ENCODE measurements at regions not wholly inside any gene's neighbourhood (a gene's known extent, or its start where the extent isn't known, plus 50 kb on each side); places are given as distances from the start of the nearest gene placed in this dataset.

DNA sequence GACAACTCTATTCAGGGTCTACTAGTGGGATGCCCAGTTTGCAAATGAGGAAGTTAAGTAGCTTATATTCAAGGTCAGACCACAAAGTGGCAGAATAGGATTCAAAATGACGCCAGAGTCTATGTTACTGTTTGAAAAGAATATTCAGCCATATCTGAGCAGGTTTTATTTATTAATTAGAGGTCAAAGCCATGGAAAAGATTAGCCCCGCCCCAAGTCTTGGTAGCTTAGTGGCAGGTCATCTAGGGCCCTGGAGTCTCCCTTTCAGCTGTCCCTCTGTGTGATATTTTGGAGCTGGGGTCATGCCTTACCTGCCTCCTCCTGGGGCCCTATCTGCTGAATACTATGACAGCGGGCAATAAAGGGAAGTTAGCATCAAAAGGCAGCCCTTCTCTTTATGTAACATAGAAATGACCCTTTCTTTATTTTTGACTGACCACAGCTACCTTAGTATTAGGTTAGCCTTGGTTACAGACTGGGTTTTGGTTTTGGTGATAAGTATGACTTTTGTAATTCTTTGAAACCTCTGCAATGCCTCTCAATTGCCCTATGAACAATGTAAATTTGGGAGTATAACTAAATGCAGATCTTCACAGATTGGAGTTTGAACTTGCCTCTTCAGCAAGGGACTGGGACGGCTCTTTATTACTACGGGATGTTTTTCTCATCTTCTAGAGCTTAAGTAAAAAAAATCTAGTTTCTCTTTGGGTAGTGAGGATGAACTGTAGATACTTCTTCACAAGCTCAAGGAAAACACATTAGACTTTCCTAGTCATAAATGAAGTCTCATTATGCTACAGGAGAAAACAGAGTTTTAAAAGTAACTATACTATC lies 153.0 kb upstream of the ITGA4 start:
- peak overlapping the region; percentile 72 for H3K4me3 Mint-ChIP-seq (ENCODE audit: low read depth)
- peaks cover 77% of the 10 kb centered on the region for H3K4me1 Mint-ChIP-seq (ENCODE audit: low read depth)
- intact Hi-C loops (cut with micrococcal nuclease) = loop anchor here (2.0 kb wide), 2 partner anchors 79 to 179 kb away; no protein-coding TSS in a partner anchor
- no peaks in the 10 kb centered on the region for H3K27me3 Mint-ChIP-seq (ENCODE audit: low read depth)
- peaks cover 12% of the 10 kb centered on the region for H3K36me3 Mint-ChIP-seq (ENCODE audit: low read depth)
- peaks cover 7% of the 10 kb centered on the region for H3K9me3 Mint-ChIP-seq
- no peak for DNase-seq (ENCODE audit: low spot score)
- H3K27ac Mint-ChIP-seq = peak overlapping the region; percentile 93

DNA sequence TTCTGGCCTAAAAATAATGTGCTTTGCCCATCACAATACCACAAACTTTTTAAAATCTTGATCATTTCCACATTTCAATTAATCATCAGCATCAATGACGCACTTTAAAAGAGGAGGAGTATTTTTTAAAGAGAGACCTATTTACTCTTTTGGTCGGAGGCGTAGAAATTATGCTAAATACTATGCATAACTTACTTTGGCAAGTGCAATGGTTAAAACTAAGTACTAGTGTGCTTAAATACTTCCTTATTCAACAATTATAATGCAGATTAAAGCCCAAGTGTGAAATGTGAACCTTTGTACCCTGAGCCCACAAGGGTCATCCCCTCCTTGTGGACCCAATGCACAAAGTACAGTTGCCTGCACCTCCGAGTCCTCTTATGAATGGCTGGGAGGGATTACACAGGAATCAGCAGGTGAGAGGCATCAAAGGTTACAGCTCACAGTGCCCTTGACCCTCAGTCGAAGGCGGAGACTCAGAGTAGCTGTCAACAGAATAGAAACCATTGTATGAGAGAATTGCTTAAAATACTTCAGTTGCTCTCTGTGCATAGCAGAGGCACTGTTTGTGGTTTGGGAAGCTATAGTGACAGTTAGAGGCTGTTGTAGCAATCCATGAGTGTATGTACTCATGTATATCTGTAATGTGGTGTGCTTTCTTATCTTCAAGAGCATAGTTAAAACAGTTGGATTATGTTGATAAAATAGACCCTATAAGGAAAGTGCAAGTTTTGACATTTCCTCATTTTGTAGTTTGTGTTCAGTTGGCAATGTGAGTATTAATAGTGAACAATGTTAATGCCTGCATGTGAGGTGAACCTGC lies 151.7 kb upstream of the ITGA4 start:
- Mint-ChIP-seq H3K27ac (peak overlapping the region; percentile 93), H3K9me3 (no peaks in the 10 kb centered on the region), H3K36me3 (ENCODE audit: low read depth) (peaks cover 4% of the 10 kb centered on the region), H3K4me3 (ENCODE audit: low read depth) (peak overlapping the region; percentile 70), H3K27me3 (ENCODE audit: low read depth) (no peaks in the 10 kb centered on the region), H3K4me1 (ENCODE audit: low read depth) (peaks cover 74% of the 10 kb centered on the region)
- intact Hi-C loops (cut with micrococcal nuclease) = loop anchor here (1.0 to 5.0 kb wide), 7 partner anchors 63 to 487 kb away; no protein-coding TSS in a partner anchor
- peak; percentile 70 for DNase-seq (ENCODE audit: low spot score)

DNA sequence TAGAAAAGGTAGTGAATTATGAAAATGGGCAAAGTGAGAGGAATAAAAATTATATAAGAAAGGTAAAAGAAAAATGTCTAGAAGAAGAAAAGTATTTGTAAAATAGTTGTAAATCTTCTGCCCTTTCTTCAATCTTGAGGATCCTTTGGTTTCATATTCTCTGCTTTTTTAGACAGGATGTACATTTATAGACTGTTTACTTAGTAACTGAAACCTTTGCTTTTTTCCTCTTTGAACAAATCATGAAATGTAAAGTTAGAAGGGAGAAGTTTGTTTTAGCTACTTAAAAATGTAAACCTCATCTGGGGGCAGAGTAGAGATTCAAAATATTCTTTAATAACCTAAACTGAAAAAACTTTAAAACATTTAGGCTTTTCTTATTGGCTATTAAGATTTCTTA lies 150.4 kb upstream of the ITGA4 start:
- Mint-ChIP-seq H3K36me3 (ENCODE audit: low read depth) (no peaks in the 10 kb centered on the region), H3K9me3 (no peaks in the 10 kb centered on the region), H3K4me3 (ENCODE audit: low read depth) (peak overlapping the region; percentile 70), H3K27ac (peak overlapping the region; percentile 93), H3K4me1 (ENCODE audit: low read depth) (peaks cover 67% of the 10 kb centered on the region), H3K27me3 (ENCODE audit: low read depth) (no peaks in the 10 kb centered on the region)
- intact Hi-C loops (cut with micrococcal nuclease) = loop anchor here (5.0 kb wide), 2 partner anchors 64 to 486 kb away; no protein-coding TSS in a partner anchor
- no peak for DNase-seq (ENCODE audit: low spot score)

DNA sequence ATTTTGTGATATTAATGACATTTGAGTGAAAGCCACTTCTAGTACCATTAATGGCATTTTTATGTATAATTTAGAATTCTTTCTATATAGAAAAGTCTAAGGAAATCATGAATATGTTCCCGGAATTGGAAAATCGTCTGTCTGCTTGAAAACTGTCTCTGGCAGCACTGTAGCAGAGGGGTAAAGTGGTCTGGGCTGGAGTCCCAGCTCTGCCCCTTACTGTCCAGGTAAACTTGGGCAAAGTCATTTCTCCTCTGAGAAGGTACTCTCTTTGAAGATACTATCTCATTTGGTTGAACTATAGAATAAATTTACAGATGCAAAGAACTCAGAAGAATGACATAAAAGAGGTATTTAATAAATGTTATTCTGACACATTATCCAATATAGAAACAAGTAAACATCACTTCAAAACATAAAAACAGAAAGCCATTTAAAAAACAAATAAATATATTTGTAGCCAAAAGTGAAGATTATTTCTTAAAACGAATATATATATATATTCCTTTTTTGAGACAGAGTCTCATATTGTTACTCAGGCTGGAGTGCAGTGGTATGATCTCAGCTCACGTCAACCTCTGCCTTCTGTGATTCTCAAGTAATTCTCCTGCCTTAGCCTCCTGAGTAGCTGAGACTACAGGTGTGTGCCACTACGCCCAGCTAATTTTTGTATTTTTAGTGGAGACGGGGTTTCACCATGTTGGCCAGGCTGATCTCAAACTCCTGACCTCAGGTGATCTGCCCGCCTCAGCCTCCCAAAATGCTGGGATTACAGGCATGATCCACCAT lies 149.8 kb upstream of the ITGA4 start:
- intact Hi-C loops (cut with micrococcal nuclease) = loop anchor here (5.0 kb wide), 2 partner anchors 65 to 485 kb away; no protein-coding TSS in a partner anchor
- Mint-ChIP-seq H3K27ac (peak overlapping the region; percentile 93), H3K9me3 (no peaks in the 10 kb centered on the region), H3K4me1 (ENCODE audit: low read depth) (peaks cover 68% of the 10 kb centered on the region), H3K4me3 (ENCODE audit: low read depth) (peak overlapping the region; percentile 78), H3K36me3 (ENCODE audit: low read depth) (no peaks in the 10 kb centered on the region), H3K27me3 (ENCODE audit: low read depth) (no peaks in the 10 kb centered on the region)
- DNase-seq (ENCODE audit: low spot score) = no peak

DNA sequence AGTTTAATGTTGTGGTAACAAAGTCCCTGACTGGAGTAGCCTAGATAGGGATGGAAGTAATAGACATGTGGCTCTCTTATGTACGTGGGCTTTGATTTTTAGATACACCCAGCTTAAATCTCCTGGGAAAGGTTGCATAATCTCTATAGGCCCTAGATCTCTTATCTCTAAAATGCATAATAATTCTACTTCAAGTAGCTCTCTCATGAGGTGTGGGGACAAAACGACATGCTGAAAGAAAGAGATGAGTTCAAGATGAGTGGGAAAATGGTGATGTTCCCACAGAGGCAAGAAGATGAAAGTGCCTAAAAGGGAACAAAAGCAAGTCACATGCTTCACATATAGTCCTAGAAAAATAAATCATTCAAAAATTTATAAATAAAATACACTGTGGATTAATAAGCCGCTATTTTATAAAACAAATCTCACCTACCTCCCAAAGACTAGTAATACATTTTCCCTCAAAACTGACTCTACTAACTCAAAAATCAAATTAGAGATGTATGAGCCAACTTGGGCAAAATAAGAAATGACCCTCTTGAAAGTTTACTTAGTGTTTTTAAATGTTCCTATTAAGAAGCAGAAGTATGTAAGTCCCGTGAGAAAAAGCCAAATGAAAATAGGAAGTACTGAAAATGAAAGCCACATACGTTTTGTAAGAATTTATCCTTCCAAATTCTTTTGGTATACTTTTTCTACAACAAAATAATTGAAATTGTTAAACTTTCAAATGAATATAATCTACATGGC lies 148.2 kb upstream of the ITGA4 start:
- Mint-ChIP-seq H3K36me3 (ENCODE audit: low read depth) (no peaks in the 10 kb centered on the region), H3K27ac (peak overlapping the region; percentile 95), H3K27me3 (ENCODE audit: low read depth) (no peaks in the 10 kb centered on the region), H3K4me1 (ENCODE audit: low read depth) (peaks cover 79% of the 10 kb centered on the region), H3K4me3 (ENCODE audit: low read depth) (peak overlapping the region; percentile 85), H3K9me3 (no peaks in the 10 kb centered on the region)
- DNase-seq (ENCODE audit: low spot score) = no peak
- intact Hi-C loops (cut with micrococcal nuclease) = loop anchor here (5.0 kb wide), 2 partner anchors 67 to 483 kb away; no protein-coding TSS in a partner anchor

DNA sequence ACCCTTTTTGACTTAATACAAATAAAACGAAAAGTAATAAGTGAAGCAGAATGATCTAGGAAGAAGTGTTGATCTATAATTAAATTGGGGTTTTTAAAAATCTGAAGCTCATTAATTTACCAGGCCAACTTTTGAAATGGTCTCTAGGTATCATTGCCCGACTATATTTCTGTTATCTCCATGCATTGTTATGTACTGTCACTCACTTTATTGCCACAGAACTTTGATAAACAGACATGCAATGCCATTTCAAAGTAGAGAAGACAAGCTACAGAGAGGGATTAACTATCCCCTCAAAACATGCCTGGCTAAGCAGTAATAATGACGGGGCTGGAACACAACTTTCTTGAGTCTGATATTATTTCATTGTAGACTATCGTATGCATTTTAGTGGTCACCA lies 147.6 kb upstream of the ITGA4 start:
- Mint-ChIP-seq H3K27me3 (ENCODE audit: low read depth) (no peaks in the 10 kb centered on the region), H3K9me3 (no peaks in the 10 kb centered on the region), H3K27ac (peak overlapping the region; percentile 95), H3K36me3 (ENCODE audit: low read depth) (no peaks in the 10 kb centered on the region), H3K4me1 (ENCODE audit: low read depth) (peaks cover 79% of the 10 kb centered on the region), H3K4me3 (ENCODE audit: low read depth) (peak overlapping the region; percentile 85)
- DNase-seq (ENCODE audit: low spot score) = no peak
- intact Hi-C loops (cut with micrococcal nuclease) = loop anchor here (5.0 kb wide), 2 partner anchors 67 to 483 kb away; no protein-coding TSS in a partner anchor

GRCh38 chr2:181310967-181311366 lies 146.2 kb upstream of the ITGA4 start:
- Mint-ChIP-seq H3K4me1 (ENCODE audit: low read depth) (peaks cover 69% of the 10 kb centered on the region), H3K36me3 (ENCODE audit: low read depth) (no peaks in the 10 kb centered on the region), H3K27me3 (ENCODE audit: low read depth) (no peaks in the 10 kb centered on the region), H3K9me3 (no peaks in the 10 kb centered on the region), H3K27ac (peak overlapping the region; percentile 40), H3K4me3 (ENCODE audit: low read depth) (no peak overlapping the region)
- DNase-seq (ENCODE audit: low spot score) = no peak
- intact Hi-C loops (cut with micrococcal nuclease) = loop anchor here (5.0 to 10.0 kb wide), 2 partner anchors 46 to 584 kb away; partner anchors contain the start of gene ITPRID2

DNA sequence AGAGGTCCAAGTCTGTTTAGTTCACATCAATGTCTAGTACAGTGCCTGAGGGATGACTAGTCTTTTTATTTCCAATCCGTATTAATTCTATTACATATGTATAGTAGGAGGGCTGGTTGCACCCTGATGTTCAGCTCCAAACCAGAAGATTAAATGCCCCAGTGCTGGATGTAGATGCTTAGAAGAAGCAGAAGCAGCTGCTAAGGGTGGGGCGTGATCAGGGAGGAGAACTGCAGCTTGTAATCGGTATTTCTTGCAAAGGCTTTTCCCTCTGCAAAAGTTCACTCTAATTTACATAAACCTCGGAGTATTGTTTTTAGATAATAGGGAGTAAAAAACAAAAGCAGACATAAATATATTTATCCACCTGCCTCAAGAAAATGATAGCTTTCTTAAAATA lies 145.3 kb upstream of the ITGA4 start:
- intact Hi-C loops (cut with micrococcal nuclease) = loop anchor here (1.0 to 10.0 kb wide), 6 partner anchors 45 to 583 kb away; partner anchors contain the start of gene ITPRID2
- Mint-ChIP-seq H3K4me3 (ENCODE audit: low read depth) (peak overlapping the region; percentile 82), H3K9me3 (no peaks in the 10 kb centered on the region), H3K27ac (peak overlapping the region; percentile 98), H3K4me1 (ENCODE audit: low read depth) (peaks cover 61% of the 10 kb centered on the region), H3K27me3 (ENCODE audit: low read depth) (no peaks in the 10 kb centered on the region), H3K36me3 (ENCODE audit: low read depth) (peaks cover 3% of the 10 kb centered on the region)
- no peak for DNase-seq (ENCODE audit: low spot score)

DNA sequence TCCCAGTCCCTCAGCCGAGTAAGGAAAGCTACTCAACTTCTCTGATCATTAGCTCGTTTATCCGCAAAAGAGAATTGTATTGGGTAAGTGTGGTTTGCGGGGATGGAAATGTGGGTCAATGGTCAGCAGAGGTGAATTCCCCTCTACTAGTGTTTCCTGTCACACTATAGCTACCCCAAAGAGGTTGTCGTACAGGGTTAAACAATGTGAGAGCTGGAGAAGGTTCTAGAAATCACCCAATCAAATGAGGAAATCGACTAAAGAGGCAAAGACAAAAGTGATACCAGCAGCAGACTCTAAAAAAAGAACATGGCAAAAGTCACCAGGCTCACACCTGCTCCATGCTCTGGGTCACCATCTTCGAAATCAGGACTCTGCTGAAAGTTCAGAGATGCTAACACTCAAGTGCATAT lies 144.7 kb upstream of the ITGA4 start:
- Mint-ChIP-seq H3K4me1 (ENCODE audit: low read depth) (peaks cover 62% of the 10 kb centered on the region), H3K36me3 (ENCODE audit: low read depth) (peaks cover 6% of the 10 kb centered on the region), H3K27me3 (ENCODE audit: low read depth) (no peaks in the 10 kb centered on the region), H3K4me3 (ENCODE audit: low read depth) (peak overlapping the region; percentile 82), H3K9me3 (no peaks in the 10 kb centered on the region), H3K27ac (peak overlapping the region; percentile 98)
- intact Hi-C loops (cut with micrococcal nuclease) = loop anchor here (1.0 to 10.0 kb wide), 6 partner anchors 45 to 582 kb away; partner anchors contain the start of gene ITPRID2
- DNase-seq (ENCODE audit: low spot score) = peak; percentile 34

GRCh38 chr2:181313845-181314244 lies 143.3 kb upstream of the ITGA4 start:
- intact Hi-C loops (cut with micrococcal nuclease) = loop anchor here (2.0 to 10.0 kb wide), 4 partner anchors 43 to 581 kb away; partner anchors contain the start of gene ITPRID2
- peak overlapping the region; percentile 98 for H3K27ac Mint-ChIP-seq

GRCh38 chr2:181314551-181314950 lies 142.6 kb upstream of the ITGA4 start:
- peaks cover 51% of the 10 kb centered on the region for H3K4me1 Mint-ChIP-seq (ENCODE audit: low read depth)
- H3K9me3 Mint-ChIP-seq = no peaks in the 10 kb centered on the region
- H3K27me3 Mint-ChIP-seq (ENCODE audit: low read depth) = no peaks in the 10 kb centered on the region
- no peak for DNase-seq (ENCODE audit: low spot score)
- H3K36me3 Mint-ChIP-seq (ENCODE audit: low read depth) = peaks cover 7% of the 10 kb centered on the region
- intact Hi-C loops (cut with micrococcal nuclease) = loop anchor here (5.0 to 10.0 kb wide), 2 partner anchors 43 to 580 kb away; partner anchors contain the start of gene ITPRID2
- peak overlapping the region; percentile 6 for H3K4me3 Mint-ChIP-seq (ENCODE audit: low read depth)
- peak overlapping the region; percentile 57 for H3K27ac Mint-ChIP-seq

More at GRCh38 chr2:181313845-181314244, 143.3 kb upstream of the ITGA4 start:
- Mint-ChIP-seq H3K4me1 (ENCODE audit: low read depth) (peaks cover 54% of the 10 kb centered on the region), H3K27me3 (ENCODE audit: low read depth) (no peaks in the 10 kb centered on the region), H3K36me3 (ENCODE audit: low read depth) (peaks cover 7% of the 10 kb centered on the region), H3K9me3 (no peaks in the 10 kb centered on the region), H3K4me3 (ENCODE audit: low read depth) (peak overlapping the region; percentile 82)
- DNase-seq (ENCODE audit: low spot score) = no peak
